ENCODE measurements at regions not wholly inside any gene's neighbourhood (a gene's known extent, or its start where the extent isn't known, plus 50 kb on each side); places are given as distances from the start of the nearest gene placed in this dataset.

DNA sequence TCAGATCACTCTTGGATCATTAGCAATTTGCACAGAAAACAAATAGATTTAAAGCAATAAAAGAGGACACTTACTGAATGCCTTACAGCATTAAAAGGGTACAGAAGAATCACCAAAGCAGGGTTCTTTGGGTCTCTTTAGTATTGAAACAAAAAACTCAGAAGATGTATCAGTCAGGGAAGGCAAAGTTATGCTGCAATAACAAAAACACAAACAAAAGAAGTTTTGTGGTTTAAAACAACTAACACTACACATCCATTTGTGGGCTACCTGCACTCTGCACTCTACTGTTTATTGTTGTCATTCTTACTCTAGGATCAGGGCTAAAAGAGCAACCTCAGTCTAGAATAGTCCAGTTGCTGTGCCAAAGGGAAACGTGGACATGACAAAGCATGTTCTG, 216.4 kb downstream of the GPAM start:
- no peaks in the 10 kb centered on the region for H3K36me3 ChIP-seq
- H3K27ac ChIP-seq, result no peak overlapping the region
- H3K4me1 ChIP-seq (ENCODE audit: control insufficient read depth in 1 of 2, low read depth in 2 of 2), result no peaks in the 10 kb centered on the region
- no peaks in the 10 kb centered on the region for H3K9me3 ChIP-seq
- no peaks in the 10 kb centered on the region for H3K27me3 ChIP-seq (replicated peaks; ENCODE audit: insufficient read depth)
- TF ChIP-seq, protein P1, sequence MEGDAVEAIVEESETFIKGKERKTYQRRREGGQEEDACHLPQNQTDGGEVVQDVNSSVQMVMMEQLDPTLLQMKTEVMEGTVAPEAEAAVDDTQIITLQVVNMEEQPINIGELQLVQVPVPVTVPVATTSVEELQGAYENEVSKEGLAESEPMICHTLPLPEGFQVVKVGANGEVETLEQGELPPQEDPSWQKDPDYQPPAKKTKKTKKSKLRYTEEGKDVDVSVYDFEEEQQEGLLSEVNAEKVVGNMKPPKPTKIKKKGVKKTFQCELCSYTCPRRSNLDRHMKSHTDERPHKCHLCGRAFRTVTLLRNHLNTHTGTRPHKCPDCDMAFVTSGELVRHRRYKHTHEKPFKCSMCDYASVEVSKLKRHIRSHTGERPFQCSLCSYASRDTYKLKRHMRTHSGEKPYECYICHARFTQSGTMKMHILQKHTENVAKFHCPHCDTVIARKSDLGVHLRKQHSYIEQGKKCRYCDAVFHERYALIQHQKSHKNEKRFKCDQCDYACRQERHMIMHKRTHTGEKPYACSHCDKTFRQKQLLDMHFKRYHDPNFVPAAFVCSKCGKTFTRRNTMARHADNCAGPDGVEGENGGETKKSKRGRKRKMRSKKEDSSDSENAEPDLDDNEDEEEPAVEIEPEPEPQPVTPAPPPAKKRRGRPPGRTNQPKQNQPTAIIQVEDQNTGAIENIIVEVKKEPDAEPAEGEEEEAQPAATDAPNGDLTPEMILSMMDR (IDR thresholded peaks at IDR 0.05), result no peak
- no peak for ATAC-seq (ENCODE audit: insufficient number of reproducible peaks, low FRiP score, low read depth)
- DNase-seq (ENCODE audit: low spot score), result no peak
- no peak overlapping the region for H3K4me3 ChIP-seq

DNA sequence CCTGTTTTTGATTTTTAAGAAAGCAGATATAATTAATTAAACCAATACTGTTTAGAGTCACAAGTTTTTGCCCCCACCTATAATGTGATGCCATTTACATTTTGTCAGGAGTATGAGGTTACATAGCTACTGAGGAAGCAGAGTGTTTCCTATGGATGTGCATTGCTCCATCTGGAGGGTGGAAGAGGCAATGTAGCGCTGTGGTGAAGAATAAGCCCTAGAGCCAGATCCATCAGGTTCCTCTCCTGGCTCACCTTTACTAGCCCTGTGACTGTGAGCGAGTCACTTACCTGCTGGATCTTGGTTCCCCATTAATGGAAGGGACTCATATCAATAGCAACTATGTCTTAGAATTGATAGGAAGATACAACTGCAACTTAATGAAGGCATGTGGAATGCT, 216.0 kb downstream of the GPAM start:
- ATAC-seq (ENCODE audit: insufficient number of reproducible peaks, low FRiP score, low read depth), result no peak
- Histone ChIP-seq H3K27me3 (replicated peaks; ENCODE audit: insufficient read depth) (no peaks in the 10 kb centered on the region), H3K4me1 (ENCODE audit: control insufficient read depth in 1 of 2, low read depth in 2 of 2) (no peaks in the 10 kb centered on the region), H3K9me3 (no peaks in the 10 kb centered on the region), H3K4me3 (no peak overlapping the region), H3K27ac (no peak overlapping the region), H3K36me3 (no peaks in the 10 kb centered on the region)
- no peak for DNase-seq (ENCODE audit: low spot score)
- TF ChIP-seq, protein P1 (IDR thresholded peaks at IDR 0.05), result no peak

GRCh38 chr10:111968647-111969046, 214.9 kb downstream of the GPAM start:
- Histone ChIP-seq H3K4me3 (no peak overlapping the region), H3K4me1 (ENCODE audit: control insufficient read depth in 1 of 2, low read depth in 2 of 2) (no peaks in the 10 kb centered on the region), H3K27me3 (replicated peaks; ENCODE audit: insufficient read depth) (no peaks in the 10 kb centered on the region), H3K27ac (no peak overlapping the region), H3K36me3 (no peaks in the 10 kb centered on the region), H3K9me3 (no peaks in the 10 kb centered on the region)
- DNase-seq (ENCODE audit: low spot score), result no peak
- no peak for ATAC-seq (ENCODE audit: insufficient number of reproducible peaks, low FRiP score, low read depth)
- TF ChIP-seq, protein P1 (IDR thresholded peaks at IDR 0.05), result no peak

DNA sequence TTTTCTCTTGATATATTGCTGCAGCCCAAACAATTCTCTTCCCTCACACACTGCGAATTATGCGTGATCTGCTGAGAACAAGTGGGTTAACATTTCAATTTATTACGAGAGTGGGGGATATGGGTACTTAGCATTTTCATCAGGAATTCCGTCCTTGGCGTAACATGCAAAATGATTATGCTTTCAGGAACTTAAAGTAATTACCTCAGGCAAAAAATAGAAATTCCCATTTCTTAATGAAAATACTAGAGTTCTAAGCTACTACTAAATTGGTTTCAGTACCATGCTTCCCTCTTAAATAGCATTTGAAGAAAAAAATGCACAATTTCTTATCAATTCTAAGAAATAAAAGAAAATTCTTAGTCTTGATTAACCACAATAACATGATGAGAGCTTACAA, 213.5 kb downstream of the GPAM start:
- Histone ChIP-seq H3K4me1 (ENCODE audit: control insufficient read depth in 1 of 2, low read depth in 2 of 2) (no peaks in the 10 kb centered on the region), H3K9me3 (no peaks in the 10 kb centered on the region), H3K4me3 (no peak overlapping the region), H3K27ac (no peak overlapping the region), H3K27me3 (replicated peaks; ENCODE audit: insufficient read depth) (no peaks in the 10 kb centered on the region), H3K36me3 (no peaks in the 10 kb centered on the region)
- DNase-seq (ENCODE audit: low spot score) (no peak), ATAC-seq (ENCODE audit: insufficient number of reproducible peaks, low FRiP score, low read depth) (no peak)
- TF ChIP-seq, protein P1 (IDR thresholded peaks at IDR 0.05), result no peak

DNA sequence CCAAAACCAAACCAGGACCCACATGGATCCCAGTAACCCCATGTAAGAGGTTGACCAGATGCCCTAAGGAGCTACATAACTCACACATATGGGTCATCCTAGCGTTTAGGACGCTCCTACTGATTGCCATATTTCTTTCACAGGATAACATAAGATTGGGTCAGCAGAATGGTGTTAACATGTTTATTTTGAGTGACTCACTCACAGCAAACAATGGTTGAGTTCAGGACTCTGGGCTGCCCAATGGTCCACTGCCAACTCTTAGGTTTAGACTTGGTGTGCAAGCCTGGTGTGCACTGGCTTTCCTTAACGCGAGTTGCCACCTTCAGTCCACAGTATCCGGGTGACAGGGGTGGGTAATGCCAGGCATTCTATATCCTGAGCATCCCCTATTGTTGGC, 211.5 kb downstream of the GPAM start:
- Histone ChIP-seq H3K27me3 (replicated peaks; ENCODE audit: insufficient read depth) (no peaks in the 10 kb centered on the region), H3K4me1 (ENCODE audit: control insufficient read depth in 1 of 2, low read depth in 2 of 2) (no peaks in the 10 kb centered on the region), H3K27ac (no peak overlapping the region), H3K4me3 (no peak overlapping the region), H3K9me3 (no peaks in the 10 kb centered on the region), H3K36me3 (no peaks in the 10 kb centered on the region)
- DNase-seq (ENCODE audit: low spot score) (no peak), ATAC-seq (ENCODE audit: insufficient number of reproducible peaks, low FRiP score, low read depth) (no peak)
- TF ChIP-seq, protein P1 (IDR thresholded peaks at IDR 0.05), result no peak
